Activated CD4-positive, alpha-beta T cell treated with anti-CD3 and anti-CD28 coated beads, Interleukin-2, Interleukin-4, amounts not matched to agents 100 ng/mL and 50 ng/mL, durations not matched to agents 16 hours and 8 hours (primary cell): ENCODE measurements at regions not wholly inside any gene's neighbourhood (a gene's known extent, or its start where the extent isn't known, plus 50 kb on each side); places are given as distances from the start of the nearest gene placed in this dataset.

ENCODE experiments used
- DNase-seq: peaks from one replicate; pipeline ENCODE4 v3.0.0-alpha.2; 2020; ENCODE audit warnings: low spot score

DNA sequence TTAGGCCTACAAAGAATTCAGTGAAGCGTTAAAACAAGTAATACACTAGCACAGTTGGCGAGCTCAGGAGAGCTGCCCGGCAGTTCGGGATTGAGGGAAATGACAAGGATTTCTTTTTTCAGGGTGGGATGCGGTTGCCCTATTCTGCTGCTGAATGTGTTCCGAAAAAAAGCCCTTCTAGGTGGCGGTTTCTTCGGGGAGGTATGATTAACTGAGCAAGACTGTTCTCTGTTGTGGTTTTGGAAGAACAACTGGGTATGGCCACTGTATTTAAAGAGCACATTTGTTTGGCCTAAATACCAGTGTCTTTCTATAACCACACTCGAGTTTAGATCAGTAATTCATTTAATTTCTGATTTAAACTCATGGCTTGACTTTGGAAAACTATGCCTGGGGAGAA is 459.7 kb upstream of the FAT1 start:
- no peak for DNase-seq

DNA sequence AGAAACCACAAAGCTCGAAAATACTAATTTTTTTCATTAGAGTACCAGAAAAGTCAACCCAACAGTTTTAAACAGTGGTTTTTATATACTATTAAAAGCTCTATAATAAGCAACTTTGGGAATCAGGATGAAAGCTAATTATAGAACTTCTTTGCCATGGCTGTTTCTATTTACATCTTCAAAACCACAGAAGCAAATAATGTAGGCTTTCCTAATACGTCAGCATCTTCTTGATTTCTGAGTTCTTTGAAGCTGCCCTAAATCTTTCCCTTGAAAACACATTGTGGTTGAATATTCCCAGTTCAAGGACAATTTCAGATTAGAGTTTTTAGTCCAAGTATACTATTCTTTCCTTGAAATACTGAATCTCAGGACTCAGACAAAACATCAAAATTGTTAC is 460.2 kb upstream of the FAT1 start:
- no peak for DNase-seq

DNA sequence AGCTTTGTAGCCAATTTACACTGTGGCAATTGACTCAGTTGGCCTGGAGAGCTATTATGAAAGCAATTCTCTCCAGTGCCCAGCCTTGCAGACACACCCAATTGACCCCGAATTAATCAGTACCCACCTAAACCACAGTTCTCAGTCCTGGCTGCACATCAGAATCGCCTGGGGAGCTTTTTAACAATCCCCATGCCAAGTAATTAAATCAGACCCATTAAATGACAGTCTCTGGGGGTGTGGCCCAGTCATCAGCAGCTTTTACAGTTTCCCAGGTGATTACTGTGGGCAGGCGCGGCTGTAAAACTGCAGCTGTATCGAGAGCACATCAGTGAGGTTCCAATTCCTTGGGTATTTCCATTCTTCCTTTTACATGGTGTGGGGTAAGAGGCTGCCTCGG is 460.9 kb upstream of the FAT1 start:
- no peak for DNase-seq

DNA sequence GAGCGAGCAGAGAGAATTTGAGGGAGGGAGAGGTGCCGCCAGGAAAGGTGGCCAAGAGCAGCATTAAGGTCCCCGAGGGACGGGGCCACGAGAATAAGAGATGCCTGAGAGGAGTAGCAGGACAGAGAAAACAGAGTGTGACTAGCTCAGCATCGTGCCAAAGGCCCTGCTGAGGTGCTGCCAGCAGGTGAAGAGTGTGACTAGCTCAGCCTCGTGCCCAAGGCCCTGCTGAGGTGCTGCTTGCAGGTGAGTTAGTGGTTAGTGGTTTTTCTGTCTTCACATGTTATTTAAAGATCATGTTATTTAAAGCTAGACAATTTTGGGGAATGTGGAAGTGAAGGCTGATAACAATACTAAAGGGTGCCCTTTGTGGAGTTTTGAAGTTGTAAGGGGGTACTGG is 464.5 kb upstream of the FAT1 start:
- no peak for DNase-seq

DNA sequence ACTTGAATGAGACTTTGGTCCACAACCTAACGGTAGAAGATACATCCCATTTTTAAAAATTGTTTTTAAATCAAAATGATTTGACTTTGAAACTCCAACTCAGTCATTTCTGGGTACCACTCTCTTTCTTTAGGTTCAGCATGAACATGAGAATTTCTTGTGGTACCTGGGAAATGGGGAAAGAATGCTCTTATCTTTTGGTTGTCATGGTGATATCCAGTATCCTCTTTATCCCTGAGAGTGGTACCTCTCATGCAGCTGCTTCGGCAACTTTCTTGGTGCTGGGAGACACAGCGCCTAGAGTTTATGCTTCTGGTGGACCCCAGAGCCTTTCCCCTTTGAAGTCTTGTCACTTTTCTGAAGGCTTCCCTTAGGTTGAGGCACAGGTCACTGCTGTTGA is 465.1 kb upstream of the FAT1 start:
- no peak for DNase-seq

DNA sequence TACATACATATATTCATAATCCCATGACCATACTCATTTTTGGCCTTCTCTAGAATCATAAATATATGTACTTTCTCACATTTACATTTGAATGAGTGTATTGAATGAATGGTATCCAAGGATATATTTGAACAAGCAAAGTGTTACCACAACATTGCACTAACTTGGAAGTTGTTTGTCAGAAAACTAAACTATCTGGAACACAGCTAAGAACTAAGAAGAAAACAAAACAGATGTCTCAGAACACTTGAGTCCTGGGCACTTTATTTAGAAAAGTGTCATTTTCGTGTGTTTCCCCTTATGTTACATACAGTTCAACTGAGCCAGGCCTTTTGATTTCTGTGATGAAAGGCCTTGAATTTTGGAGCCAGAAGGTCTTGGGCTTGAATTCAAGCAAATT is 466.7 kb upstream of the FAT1 start:
- DNase-seq, result no peak

DNA sequence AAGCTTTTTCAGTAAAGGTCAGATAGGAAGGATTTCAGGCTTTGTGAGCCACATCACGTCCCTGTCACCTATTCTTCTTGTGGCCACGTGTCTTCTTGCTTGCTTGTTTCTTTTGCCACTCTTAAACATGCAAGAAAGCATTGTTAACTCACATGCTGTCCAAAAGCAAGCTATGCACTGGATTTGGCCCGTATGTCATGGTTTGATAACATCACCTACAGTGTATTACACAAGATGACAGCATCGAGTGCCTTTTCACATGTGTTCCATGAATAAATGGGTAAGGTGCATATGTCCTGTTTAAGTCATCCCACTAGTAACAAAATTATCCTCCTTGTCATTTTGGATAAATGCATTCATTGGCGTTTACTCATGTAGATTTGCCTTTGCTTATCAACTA is 468.0 kb upstream of the FAT1 start:
- DNase-seq, result no peak

DNA sequence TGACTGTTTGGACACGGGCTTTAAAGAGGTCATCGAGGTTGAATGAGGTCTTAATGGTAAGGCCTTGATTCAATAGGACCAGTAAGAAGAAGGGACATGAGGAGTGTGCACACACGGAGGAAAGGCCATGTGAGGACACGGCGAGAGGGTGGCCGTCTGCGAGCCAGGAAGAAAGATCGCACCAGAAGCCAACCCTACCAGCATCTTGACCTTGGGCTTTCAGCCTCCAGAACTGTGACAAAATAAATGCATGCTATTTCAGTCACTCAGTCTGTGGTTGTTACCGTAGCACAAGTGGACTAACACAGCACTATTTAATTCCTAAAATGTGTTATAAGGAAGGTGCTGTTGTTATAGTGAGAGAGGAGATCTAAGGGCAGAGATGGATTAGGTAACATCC is 468.6 kb upstream of the FAT1 start:
- no peak for DNase-seq

DNA sequence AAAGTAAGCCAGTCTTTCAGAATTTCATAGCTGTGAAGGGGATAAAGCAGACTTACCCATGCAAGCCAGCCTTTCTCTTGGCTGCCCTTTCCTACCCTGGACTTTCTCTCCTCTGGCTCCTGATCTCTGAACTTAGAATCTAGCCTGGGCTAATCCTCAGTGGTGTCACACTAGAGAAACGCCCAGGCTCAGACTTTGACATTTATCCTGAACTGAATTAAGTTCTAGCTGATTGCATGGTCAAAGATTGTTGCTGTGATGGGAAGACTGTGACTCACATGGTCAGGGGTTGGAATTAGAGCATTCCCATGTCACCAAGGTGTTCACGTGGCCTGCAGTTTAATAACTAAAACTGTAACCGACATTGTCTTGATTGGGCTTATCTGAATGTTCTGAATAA is 469.5 kb upstream of the FAT1 start:
- DNase-seq, result no peak

DNA sequence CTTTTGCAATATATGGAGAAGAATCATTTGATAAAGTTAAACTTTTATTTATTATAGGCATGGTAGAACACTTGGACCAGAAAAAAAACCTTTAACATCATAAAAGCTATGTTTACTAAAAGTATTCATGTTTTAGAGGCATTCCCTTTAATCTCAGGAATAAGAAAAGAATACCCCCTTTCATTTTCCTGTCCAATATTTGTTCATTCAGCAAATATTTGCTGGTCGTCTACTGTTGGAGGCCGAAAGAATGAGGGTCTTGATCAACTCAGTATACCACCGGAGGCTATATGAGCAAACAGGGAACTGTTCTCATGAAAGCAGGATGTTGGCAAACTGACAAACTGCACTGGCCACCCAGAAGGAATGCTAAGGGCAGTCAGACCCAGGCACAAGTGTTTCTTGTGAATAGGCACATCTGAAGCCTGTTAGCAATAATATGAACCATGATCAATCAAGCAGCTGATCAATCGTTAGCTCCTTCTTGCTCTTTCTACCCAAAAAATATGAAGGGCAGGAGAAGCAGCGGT is 480.8 kb upstream of the FAT1 start:
- no peak for DNase-seq

DNA sequence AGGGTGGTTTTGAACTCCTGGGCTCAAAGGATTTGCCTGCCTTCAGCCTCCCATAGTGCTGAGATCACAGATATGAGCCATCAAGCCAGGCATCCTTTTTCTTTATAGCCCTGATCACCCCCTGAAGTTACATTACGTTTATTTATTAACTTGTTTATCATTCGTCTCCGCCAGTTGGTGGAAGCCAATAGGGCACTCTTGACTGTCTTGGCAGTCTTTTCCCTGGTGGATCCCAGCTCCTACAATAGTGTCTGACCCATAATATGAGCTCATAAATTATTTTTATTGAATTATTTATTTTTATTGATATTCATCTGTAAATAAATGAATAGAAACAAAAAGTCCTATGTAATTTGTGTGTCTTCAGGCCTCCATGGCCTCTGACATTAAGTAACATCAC is 484.3 kb upstream of the FAT1 start:
- DNase-seq, result no peak

DNA sequence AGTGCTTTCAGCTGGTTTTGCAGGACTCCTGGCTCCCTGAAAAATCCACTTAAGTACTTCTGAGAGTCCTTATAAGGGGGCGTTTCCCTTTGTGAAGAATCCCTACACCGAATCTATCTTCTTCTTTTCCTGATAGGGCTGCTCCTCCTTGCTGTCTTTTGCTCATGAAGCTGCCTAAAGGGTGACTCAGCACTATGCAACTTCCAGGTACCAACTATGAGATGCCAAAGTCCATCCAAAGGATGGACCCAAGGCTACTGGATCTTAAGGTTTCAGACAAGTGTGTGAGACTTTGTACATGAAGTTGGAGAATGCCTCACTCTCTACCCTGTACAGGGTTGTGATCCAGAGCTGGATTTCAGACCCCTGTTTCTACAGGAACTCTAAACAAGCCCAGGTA is 485.0 kb upstream of the FAT1 start:
- DNase-seq, result no peak

DNA sequence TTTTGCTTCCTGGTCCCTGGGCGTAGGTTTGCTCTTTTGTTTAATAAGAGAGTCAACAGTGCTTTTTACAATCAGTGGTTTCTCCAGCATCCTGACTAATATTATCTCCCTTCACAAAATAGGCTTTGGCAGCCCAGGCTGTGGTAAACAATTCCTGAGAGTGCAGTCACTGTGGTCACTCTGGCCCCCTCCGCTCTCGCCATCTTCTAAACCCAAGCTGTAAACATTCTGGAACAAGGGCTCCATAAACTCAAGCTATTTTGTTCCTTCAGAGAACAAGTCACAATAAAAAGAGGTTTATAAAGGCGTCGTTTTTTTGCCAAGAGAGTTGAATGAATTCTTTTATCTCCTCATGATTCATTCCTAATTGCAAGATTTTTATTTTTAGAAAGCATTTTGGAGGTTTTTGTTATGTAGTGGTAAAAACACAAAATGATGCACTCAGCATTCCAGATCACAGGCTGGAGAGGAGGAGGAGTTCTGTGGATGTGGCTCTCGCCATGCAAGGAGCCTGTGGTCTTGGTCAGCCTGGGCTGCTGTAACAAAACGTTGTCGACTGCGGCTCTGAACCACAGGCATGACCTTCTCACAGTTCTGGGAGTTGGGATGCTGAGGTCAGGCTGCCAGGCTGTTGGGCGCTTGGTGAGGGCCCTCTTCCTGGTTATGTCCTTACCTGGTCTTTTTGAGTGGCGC is 486.4 kb upstream of the FAT1 start:
- no peak for DNase-seq

DNA sequence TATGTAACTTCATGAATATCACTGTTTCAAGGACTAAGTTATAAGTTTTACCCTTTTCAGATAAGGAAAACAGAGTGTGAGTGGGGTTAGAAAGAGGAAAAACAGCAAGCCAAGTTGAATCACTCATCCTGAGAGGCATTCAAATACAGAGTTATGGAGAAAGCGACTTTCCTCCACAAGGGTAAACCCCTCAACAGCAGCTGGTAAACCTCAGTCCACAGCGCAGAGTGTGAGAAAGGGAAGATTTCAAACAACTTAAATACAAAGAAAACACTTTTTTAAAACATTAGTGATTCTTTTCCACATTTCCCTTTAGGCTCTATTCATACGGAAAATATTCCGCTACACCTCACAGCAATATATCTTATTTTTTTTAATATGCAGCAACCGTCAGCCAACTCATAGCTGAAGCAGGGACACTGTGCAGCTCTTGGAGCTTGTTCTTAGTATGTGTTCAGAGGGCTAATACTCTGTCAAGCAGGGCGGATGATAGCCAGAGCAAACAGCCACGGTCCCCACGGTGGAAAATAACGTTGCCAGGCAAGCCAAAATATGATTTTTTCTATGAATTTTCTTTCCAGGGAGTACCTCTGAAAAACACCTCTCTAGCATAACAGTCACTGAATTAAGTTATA is 488.9 kb upstream of the FAT1 start:
- no peak for DNase-seq

DNA sequence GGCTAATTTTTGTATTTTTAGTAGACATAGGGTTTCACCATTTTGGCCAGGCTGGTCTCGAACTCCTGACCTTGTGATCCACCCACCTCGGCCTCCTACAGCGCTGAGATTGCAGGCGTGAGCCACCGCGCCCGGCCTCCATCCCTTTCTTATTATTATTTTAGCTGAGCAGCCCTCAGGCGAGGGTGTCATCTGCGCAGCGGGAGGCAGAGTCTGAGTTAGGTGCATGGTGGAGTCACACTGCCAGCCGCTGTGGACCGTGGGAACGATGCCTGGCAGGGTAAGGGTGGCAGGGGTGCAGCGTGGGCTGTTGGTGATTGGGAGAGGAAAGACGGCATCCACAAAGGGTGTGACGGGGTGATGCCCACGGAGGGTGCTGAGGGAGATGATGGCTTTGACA is 491.8 kb upstream of the FAT1 start:
- no peak for DNase-seq

DNA sequence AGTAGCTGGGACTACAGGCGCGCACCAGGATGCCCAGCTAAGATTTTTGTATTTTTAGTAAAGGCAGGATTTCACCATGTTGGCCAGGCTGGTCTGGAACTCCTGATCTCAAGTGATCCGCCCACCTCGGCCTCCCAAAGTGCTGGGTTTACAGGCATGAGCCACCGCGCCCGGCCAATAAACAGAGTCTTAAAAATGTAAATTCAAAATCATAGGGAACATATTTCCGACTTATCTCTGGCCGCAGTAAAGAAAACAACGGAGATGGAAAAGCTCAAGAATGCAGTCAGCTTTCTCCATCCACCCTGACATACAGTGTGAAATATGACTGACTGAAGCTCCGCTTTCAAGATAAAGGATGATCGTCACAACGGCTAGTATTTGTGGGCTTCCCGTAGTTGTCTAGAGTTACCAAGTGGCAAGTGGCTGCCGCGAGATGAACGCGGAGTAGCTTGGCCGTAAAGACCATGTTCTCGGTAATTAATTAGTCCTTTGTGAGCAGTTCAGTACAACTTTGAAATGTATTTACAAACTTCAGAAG is 495.1 kb upstream of the FAT1 start:
- no peak for DNase-seq

DNA sequence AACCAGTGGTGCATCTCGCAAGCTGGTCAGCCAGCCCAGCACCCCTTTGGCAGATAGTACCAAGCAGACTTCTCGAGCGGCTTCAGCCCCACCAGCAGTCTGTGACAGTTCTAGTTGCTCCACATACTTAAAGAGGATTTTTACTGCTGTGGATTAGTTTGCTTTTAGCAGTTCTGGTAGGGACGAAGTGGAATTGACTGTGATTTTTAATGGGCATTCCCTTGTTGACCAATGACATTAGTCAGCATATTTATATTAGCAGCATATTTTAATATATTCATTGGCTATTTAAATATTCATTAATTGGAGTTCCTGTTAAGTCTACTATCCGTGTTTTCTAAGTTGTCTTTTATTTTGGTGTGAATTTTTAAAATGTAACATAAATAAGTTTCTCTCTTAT is 500.9 kb upstream of the FAT1 start:
- DNase-seq, result no peak

DNA sequence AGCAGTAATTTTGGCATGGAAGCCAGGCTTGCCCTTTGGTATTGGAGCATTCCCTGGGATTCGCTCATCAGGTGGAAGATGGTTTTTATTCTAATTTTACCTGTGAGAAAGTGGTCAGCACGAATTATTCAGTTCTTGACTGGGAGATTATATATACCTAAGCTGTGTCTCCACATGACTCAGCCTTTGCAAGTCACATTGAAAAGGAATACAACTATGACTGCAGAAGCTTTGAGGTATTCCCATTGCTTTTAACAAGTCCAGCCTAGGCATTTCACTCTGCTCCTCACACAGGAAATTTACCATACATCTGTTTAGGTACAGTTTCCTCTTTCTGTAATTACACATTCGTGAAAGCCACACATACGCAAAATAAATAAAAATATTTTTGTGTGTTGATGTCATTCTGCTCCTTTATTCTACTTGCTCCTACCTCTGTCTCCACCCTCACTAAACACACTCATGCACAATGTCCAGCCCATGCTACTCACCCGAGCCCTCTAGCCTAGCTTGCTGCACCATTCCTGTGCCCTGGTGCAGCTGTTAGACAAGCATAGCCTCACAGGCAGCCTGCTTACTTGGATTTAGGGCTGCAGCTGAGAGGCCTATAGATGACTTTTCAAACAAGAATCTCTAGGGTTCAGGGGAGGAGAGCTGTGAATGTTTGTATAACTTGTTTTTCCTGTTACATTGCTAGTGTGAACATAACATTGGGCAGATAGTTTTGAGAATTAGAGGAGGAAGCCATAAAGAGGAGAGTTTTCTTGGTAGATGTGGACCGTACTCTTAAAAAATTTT is 504.4 kb upstream of the FAT1 start:
- no peak for DNase-seq

DNA sequence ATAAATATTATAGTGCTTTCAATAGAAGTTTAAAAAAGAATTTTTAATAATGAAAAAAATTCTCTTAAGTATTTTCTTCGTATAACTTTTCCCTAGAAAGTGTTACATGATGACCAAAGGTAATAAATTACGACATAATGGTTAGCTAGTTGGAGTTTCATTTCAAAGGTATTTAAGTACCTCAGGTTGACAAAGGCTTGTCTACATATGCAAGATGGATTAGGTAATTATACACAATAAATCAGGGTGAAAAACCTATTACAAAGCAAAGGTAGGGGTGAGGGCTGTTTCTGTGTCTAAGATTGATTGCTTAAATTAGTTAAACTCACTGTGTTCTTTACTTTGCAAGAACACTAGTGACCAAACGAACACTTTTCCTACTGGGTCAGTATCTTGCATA is 508.5 kb upstream of the FAT1 start:
- no peak for DNase-seq

DNA sequence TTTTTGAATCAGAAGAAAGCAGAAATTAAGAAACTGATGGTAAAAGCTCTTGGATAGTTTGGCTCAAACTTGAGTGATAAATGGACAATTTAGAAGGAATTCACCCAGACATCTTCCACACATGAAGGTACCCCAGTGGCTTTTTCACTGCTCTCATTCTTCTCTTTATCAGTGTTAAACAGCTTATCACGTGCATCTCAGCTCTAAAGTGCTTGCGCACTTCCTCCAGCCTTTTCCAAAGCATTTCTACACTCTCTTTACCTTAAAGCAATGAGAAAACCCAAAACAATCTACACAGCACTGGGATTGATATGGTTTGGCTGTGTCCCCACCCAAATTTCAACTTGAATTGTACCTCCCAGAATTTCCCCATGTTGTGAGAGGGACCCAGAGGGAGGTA is 509.1 kb upstream of the FAT1 start:
- DNase-seq, result no peak

DNA sequence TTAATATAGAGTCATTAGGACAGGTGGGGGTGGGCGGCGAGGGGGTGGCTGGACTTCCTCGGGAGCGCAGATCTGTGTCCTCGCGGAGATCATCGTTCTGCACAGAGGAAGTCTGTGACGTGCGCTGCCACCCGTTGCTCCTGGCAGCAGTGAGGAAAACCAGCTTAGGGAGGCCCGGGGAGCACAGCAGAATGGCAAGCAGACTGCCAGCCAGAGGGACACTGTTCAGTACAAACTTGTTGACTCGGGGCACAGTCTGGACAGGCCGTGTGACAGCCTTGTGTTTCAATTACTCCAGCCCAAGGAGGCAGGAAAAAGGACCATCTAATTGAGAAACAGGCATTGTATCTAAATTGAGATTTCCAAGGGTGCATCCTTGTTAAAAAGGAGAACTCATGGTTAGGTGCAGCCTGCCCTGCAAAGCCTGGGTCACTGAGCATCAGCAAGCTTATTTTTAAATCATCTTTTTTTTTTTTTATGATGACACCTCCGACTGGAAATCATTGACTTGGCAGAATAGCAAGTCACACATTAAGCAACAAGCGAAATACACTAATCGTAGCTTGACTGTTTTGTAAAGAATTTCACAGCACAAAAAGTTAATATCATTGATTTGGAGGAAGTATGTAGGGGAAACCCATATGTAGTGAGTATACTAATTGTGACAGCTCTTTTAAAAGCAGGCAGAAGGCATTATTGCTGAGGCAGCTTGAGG is 512.0 kb upstream of the FAT1 start:
- DNase-seq, result no peak

DNA sequence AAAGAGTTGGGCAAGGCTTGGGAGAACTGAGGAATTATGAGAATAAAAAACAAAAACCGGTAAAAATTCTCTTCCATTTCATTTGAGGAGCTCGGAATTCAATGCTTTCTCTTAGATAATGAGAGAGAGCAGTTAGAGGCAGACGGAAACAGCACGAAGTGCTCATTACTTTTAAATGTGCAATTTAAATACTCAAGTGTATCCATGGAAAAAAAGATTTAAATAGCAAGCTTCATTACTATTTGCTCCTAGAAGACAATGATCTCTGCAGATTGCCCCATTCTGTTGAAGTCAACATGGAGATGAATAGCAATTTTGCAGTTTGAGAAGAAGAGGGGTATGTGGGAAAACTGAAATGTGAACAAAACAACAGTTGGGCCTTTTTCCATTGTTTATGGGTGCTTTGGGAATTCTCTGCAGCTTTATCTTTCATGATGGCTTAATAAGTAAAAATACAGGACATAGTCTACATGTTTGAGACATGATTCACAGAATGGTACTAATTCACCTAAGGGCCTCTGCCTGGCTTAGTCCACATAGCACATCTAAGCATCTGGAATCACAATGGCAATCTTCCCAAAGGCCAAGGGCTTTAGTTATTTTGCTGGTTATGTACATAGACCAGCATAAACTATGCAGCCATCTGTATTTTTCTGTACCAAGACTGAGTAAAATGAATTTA is 512.7 kb upstream of the FAT1 start:
- no peak for DNase-seq
